NCI-H128 (cell line): ENCODE measurements at regions not wholly inside any gene's neighbourhood (a gene's known extent, or its start where the extent isn't known, plus 50 kb on each side); places are given as distances from the start of the nearest gene placed in this dataset.

ENCODE experiments used
- DNase-seq: peaks from one replicate; lab custom pipeline; 2025; ENCODE audit not compliant: unreplicated experiment; lab: John Stamatoyannopoulos, UW

GRCh38 chr2:196384729-196385128 lies 213.4 kb upstream of the STK17B start:
- no peak for DNase-seq

GRCh38 chr2:196389670-196390069 lies 218.3 kb upstream of the STK17B start:
- no peak for DNase-seq

DNA sequence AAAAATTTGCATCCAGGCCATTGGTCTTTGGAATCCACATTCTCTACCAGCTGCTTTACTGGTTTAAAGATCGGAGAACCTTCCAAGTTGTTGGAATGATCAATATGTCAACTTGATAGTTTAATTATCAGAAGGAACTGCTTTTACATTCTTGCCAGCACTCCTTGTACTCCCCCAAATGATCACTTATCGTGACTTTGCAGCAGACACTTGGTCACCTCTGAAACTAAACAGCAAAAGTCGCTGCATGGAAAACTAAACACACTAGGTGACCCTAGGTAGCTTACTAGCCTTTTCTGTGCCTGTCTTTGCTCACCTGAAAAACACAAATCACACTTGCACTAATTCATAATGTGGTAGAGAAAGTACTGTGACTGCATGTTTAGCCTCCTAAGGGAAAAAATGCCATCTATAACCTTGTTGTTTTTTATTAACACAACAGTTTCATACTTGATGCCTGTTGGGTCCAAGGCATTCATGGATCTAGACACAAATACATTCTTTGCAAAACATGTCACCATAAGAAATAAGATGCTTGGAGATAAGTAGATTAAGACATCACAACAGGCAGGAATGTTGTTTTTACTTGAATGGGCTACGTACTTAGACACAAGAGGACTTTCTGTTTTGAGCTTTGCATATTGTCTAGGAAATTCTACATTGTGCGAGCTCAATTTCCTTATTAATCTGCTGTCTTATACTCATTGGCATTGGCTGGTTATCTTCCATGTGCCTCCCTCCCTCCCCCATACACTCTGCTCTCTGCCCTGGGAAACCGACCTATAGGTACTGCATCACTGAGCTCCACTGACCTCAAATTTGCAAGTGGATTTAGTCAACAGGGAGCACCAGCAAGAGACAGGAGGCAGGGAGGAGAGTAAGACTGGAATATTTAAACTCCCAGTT lies 219.1 kb upstream of the STK17B start:
- DNase-seq = no peak

DNA sequence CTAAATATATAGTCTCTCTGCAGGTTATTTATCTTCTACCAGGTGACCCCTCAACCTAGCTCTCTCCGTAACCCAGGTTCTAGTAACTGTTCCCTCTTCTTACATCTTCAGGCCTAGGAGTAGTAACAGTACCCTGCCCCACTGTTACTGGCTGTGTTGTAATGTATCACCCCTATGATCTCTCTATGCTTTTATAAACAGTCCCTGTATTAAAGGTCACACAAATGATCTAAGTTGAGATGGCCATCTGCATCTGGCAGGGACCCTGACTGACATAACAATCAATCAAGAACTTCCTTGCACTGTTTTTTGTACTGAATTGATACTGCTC lies 219.7 kb upstream of the STK17B start:
- DNase-seq = no peak

GRCh38 chr2:196399096-196399495 lies 227.7 kb upstream of the STK17B start:
- DNase-seq = no peak

DNA sequence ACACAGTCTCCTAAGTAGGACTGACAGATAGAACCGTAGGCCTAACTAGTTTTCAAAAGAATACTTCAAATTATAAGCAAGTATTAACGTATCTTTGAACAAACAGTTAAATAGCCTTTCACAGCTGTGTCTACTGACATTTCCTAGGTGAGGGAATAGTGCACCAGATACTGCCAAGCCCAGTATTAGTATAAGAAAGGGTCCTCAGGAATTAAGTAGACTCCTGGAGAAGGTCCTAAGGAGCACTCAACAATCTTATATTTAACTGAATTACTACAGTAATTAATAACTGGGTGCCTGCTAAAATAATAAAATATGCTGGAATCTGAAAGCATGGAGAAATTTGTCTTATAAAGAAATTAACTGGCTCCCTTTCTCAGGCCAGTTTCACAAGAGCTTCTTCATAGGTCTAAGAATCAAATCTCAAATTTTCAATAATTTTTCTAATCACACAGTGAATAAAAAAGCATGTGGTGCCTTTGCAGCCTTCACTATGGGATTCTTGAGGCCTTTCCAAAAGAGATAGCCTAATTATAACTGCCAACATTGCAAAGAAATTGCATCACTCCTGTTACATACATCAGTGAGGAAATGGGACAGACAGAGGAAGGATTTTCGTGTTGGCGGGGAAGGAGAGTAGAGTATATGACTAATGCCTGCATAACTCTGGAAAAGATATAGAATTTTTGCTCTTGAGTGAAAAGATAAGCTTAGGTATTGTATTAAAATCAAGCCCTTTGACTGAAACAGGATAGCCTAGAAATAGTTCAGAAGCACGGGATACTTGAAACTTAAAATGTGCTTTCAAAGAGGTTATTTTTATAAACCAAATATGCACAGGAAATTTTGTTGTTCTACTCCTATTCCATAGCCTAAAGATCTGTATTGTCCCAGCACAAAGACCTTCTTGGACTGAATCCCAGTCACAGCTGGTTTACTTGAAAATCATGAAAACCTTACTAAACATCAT lies 228.6 kb upstream of the STK17B start:
- DNase-seq = no peak

DNA sequence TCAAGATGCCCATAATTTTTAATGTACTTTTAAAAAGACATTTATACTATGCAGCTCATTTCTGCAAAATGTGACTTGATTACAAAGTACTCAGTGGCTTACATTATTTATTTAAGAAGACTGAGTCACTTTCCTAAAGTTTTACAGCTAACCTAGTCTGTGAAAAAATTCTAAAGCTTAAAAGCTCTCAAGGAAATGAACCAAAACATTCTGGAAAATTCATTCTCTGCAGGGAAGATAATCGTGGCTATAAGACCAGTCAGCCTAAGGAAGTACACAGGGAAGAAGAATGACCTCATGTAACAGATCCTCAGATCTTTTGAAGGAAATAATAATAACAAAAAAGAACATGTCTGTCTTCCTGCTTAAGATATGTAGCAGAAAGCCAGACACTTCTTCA lies 232.1 kb upstream of the STK17B start:
- no peak for DNase-seq

- DNase-seq = no peak
Observed at GRCh38 chr2:196404276-196404675, 232.9 kb upstream of the STK17B start.

DNA sequence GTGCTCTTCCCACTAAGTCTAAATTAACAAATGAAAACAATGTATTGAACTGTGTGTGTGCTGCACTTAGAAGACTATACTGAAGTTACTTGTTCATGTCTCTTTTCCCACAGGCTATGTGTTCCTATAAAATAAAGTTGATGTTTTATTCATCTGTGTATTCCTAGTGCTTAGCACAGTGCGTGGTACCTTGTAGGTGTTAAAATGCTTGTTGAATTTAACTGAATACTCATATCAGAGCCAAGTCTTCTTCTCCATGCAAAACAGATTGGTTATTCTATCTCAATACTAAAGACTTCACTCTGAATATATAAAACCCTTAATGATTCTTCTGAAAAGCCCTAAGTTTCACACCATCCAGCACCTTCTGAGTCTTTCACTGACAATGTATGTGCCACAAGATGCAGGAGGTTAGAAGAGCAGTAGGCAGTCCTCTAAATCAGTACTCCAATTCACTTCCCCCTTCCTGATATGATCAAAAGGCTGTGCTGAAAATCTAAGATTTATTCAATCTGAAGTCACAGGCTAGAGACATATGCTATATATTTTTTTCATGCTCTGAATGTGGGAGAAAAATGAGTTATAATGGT lies 231.7 kb upstream of the CCDC150 start:
- no peak for DNase-seq

- DNase-seq = no peak
Observed at GRCh38 chr2:196409376-196409775, 230.1 kb upstream of the CCDC150 start.

DNA sequence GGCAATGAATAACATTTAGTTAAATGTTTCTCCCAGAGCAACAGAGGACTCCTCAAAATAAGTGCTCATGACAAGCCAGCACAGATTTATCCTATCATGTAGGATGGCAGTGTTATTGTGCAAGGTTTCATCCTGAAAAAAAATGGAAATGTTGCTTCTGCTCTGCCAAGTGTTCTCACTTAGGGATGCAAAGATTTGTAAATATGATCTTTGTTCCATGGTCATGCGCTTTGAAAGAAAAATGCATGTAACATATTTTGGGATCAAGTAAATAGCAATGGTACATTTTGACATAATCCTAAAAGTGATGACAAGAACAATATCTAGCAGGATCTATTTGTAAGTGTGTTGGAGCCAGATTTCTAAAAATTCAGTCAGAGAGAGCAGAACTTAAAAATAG lies 229.5 kb upstream of the CCDC150 start:
- DNase-seq = no peak

DNA sequence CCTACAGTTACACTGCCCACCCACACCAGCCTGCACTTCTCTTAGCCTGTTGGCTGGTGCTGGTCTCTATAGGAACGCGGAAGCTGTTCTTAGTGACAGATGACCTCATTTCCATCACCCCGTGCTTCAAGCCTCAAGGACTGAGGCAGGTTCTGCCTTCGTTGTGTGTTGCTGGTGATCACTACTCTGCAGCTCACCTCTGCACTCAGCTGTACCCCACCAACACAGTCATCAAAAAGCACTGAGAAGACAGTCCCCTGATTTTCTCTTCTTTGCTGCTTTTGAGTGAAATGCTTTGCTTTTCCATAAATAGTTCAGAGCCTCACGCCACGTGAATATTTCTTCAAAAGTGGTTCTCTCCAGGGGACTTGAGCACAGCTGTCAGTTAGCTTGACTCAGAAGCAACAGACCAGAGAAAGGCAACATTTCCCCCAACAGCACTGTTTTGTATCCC lies 225.7 kb upstream of the CCDC150 start:
- DNase-seq = no peak

GRCh38 chr2:196415384-196415783 lies 224.1 kb upstream of the CCDC150 start:
- DNase-seq = no peak

DNA sequence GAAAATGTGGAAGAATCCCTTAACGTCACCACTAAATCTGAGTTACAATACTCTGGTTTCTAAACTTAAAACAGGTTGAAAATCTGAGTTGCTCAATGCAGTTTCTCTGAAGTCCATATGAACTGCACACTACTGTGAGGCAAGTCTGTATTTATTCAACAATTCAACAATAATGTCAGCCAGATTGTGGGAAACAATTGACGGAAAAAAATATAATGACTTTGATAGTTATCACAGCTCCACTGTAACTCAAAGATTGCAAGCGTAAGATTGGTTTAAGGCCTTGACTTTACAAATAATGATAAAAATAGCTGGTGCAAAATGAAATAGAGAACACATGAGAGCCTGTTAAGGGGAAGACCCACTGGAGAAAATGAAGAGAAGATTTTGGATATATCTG lies 219.4 kb upstream of the CCDC150 start:
- no peak for DNase-seq

GRCh38 chr2:196421880-196422279 lies 217.6 kb upstream of the CCDC150 start:
- no peak for DNase-seq

GRCh38 chr2:196422361-196422760 lies 217.2 kb upstream of the CCDC150 start:
- no peak for DNase-seq

DNA sequence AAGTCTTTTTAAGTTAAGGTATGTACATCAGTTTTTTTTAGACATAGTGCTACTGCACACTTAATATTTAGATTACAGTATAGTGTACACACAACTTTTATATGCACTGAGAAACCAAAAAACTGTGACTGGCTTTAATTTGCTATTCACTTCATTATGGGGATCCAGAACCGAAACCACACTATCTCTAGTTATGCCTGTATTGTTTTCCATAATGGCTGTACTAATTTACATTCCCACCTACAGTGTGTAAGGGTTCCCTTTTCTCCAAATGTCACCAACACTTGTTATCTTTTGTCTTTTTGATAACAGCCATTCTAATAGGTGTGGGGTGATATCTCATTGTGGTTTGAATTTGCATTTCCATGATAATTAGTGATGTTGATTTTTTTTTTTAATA lies 213.4 kb upstream of the CCDC150 start:
- DNase-seq = no peak

GRCh38 chr2:196427986-196428634 lies 211.4 kb upstream of the CCDC150 start:
- DNase-seq = no peak

- DNase-seq = no peak
Observed at GRCh38 chr2:196431076-196431475, 208.4 kb upstream of the CCDC150 start.

GRCh38 chr2:196431957-196432356 lies 207.6 kb upstream of the CCDC150 start:
- DNase-seq = no peak

DNA sequence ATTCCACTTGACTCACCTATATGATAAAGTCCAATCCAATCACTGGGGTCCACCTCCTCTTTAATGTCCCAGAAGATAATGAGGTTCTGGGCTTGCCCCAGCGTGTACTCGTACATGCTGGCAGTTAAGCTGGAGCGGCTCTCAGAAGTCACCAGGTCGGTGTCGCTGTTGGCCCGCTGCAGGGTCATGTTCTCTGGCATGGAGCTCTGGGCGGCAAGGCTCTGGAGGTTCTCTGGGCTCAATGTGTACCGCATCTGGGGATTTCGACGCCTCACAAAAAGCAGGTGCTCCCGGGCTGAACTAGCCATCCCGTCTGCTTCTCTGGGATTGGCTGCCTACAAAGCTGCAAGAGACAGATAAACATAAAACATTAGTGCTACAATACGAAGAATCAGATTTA lies 206.4 kb upstream of the CCDC150 start:
- no peak for DNase-seq
